Activated CD4-positive, alpha-beta T cell treated with anti-CD3 and anti-CD28 coated beads, Interleukin-2, amount 10 ng/mL, durations not matched to agents 24 days and 14 days (primary cell): ENCODE measurements at regions not wholly inside any gene's neighbourhood (a gene's known extent, or its start where the extent isn't known, plus 50 kb on each side); places are given as distances from the start of the nearest gene placed in this dataset.

Experiments
- DNase-seq: peaks from one replicate; pipeline ENCODE4 v3.0.0; 2022
- H3K27ac Mint-ChIP-seq: one replicate; pipeline ENCODE4 v1.8.0; 2022; ENCODE audit warnings: mild to moderate bottlenecking, mixed read lengths
- H3K27me3 Mint-ChIP-seq: one replicate; pipeline ENCODE4 v1.8.0; 2022; ENCODE audit warnings: mixed read lengths
- H3K36me3 Mint-ChIP-seq: one replicate; pipeline ENCODE4 v1.8.0; 2022; ENCODE audit warnings: low read depth, mild to moderate bottlenecking, mixed read lengths
- H3K4me1 Mint-ChIP-seq: one replicate; pipeline ENCODE4 v1.8.0; 2021; ENCODE audit warnings: mixed read lengths
- H3K4me3 Mint-ChIP-seq: one replicate; pipeline ENCODE4 v1.8.0; 2022; ENCODE audit warnings: mild to moderate bottlenecking, moderate library complexity, mixed read lengths
- H3K9me3 Mint-ChIP-seq: one replicate; pipeline ENCODE4 v1.8.0; 2021; ENCODE audit warnings: mixed read lengths
- intact Hi-C: fragments of 100-400 bp; cut with micrococcal nuclease; formaldehyde crosslinking; loops from one replicate; pipeline ENCODE4 v1.15.1; 2023

DNA sequence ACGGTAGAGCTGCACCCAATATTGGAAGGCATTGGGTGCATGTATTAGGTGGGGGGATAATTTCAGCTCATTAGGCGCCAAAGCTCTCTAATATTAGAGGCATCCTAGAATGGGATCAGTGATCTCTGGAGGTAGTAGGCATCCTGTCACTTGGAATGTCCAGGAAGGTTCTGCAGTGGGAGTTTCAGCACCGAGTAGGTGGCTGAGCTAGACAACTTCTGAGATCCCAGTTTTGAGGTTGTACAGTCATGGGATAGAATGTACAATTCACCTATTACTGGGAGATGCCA is 210.9 kb downstream of the MYCN start:
- peak; percentile 47 for DNase-seq
- H3K36me3 Mint-ChIP-seq, result no peaks in the 10 kb centered on the region
- no peak overlapping the region for H3K27ac Mint-ChIP-seq
- H3K4me1 Mint-ChIP-seq, result no peaks in the 10 kb centered on the region
- intact Hi-C loops, result no loop called here
- H3K27me3 Mint-ChIP-seq, result no peaks in the 10 kb centered on the region
- no peak overlapping the region for H3K4me3 Mint-ChIP-seq
- no peaks in the 10 kb centered on the region for H3K9me3 Mint-ChIP-seq

DNA sequence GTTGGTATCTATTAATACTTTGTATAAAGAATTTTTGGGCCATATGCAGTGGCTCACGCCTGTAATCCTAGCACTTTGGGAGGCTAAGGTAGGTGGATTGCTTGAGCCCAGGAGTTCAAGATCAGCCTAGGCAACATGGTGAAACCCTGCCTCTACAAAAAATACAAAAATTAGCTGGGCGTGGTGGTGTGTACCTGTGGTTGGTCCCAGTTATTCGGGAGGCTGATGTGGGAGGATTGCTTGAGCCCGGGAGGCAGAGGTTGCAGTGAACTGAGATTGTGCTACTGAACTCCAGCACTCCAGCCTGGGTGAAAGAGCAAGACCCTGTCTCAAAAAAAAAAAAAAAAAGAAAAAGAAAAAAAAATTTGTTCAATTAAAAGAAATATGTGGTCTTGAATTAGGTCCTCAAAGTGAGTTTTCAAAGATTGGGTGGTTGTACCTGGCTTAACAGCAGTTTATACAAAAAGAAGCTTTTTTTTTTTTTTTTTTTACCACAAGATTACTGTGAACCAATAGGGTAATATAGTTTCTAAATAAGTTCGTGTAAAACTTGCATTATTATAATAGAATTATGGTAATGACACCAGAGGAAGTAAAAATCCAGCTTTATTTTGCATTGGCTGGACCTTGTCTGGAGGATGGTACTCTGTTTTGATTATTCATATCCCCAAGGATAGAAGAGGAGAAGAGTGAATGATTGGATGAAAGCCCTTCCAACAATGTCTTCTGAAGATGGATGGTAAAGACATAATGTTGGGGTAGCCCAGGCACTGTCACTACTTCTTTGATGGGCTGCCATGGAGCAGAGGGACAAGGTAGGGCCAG is 210.3 kb downstream of the MYCN start:
- no peaks in the 10 kb centered on the region for H3K9me3 Mint-ChIP-seq
- no peaks in the 10 kb centered on the region for H3K4me1 Mint-ChIP-seq
- H3K36me3 Mint-ChIP-seq, result no peaks in the 10 kb centered on the region
- no peak overlapping the region for H3K4me3 Mint-ChIP-seq
- no peaks in the 10 kb centered on the region for H3K27me3 Mint-ChIP-seq
- intact Hi-C loops, result no loop called here
- peak; percentile 32 for DNase-seq
- H3K27ac Mint-ChIP-seq, result no peak overlapping the region

DNA sequence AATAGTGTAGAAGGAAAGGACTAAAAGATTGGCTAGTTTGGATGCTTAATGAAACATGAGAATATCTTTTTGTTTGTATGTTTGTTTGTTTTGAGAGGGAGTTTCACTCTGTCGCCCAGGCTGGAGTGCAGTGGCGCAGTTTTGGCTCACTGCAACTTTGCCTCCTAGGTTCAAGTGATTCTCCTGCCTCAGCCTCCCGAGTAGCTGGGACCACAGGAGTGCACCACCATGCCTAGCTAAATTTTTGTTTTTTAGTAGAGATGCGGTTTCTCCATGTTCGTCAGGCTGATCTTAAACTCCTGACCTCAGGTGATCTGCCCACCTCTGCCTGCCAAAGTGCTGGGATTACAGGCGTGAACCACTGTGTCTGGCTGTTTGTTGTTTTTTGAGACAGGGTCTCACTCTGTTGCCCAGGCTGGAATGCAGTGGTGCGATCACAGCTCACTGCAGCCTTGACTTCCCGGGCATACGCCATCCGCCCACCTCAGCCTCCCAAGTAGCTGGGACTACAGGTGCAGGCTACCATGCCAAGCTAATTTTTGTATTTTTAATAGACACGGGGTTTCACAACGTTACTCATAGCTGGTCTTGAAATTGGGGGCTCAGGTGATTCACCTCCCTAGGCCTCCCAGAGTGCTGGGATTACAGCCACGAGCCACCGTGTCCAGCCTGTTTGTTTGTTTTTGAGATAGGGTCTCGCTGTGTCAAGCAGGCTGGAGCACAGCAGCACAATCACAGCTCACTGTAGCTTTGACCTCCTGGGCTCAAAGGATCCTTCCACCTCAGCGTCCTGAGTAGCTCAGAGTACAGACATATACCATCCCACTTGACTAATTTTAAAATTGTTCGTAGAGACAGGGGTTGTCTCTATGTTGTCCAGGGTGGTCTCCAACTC is 209.2 kb downstream of the MYCN start:
- no peak overlapping the region for H3K27ac Mint-ChIP-seq
- H3K4me1 Mint-ChIP-seq, result no peaks in the 10 kb centered on the region
- H3K9me3 Mint-ChIP-seq, result no peaks in the 10 kb centered on the region
- H3K27me3 Mint-ChIP-seq, result no peaks in the 10 kb centered on the region
- H3K4me3 Mint-ChIP-seq, result no peak overlapping the region
- DNase-seq, result peak; percentile 62
- intact Hi-C loops, result no loop called here
- no peaks in the 10 kb centered on the region for H3K36me3 Mint-ChIP-seq

DNA sequence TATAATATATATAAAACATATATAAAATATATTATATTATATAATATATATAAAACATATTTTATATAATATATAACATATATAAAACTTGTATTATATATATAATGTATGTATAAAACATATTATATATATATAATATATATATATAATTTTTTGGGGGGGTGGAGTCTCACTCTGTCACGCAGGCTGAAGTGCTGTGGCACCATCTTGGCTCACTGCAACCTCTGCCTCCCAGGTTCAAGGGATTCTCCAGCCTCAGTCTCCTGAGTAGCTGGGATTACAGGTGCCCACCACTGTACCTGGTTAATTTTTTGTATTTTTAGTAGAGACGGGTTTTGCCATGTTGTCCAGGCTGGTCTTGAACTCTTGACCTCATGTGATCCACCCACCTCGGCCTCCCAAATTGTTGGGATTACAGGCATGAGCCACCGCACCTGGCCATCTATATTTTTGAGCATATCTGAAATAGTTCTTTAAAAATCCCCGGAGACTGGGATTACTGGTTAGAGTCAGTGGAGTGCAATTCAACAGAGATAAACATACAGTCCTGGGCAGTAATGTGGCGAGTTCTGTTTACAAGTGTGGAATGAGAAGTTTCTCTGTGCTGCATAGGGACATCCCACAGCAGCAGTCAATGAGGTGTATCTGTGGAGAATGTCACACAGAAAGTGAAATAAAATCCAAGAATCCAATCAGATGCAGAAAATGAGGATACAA is 208.4 kb downstream of the MYCN start:
- DNase-seq, result peak; percentile 68
- Mint-ChIP-seq H3K36me3 (no peaks in the 10 kb centered on the region), H3K9me3 (no peaks in the 10 kb centered on the region), H3K27ac (no peak overlapping the region), H3K27me3 (no peaks in the 10 kb centered on the region), H3K4me3 (no peak overlapping the region), H3K4me1 (no peaks in the 10 kb centered on the region)
- intact Hi-C loops, result no loop called here

DNA sequence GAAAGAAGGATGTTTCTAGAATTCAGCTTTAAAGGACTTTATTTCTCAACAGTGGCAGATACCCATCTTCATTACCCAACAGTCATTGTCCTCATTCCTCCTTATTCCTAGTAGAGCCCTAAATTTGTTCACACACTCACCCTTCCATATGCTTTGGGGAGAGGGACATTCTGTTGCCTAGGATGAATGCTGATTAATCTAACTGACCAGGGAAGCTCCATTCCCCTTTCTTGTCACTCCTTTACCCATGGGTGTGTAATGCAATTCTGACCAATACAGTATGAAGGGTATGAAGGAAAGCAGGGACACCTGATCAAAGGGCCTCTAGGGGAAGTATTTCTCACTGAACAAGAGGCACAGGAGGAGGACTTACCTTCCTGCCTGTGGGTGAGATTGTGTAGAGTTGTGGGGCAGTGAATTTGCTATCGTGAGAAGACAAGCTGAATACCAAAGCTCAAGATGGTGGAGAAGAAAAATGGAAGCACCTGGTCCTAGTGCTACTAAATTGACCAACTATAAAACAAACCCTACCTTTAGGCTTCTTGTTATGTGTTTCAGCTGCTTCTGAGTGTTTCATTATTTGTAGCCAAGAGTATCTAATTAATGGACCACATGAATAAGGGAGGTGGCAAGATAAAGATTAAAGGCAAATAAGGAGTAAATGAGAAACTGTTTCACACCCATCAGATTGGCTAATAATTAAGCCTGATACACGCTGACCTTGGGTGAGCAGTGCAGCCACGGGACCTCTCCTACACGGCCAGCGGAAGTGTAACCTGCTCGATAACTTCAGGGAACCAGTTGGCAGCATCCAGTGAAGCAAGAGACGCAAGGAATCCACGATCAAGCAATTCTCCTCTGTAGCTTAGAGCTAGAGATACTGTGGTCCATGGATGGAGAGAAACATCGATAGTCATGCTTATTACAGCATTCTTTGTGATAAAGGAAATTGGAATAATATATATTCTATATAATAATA is 202.3 kb downstream of the MYCN start:
- Mint-ChIP-seq H3K9me3 (no peaks in the 10 kb centered on the region), H3K27ac (no peak overlapping the region), H3K4me3 (no peak overlapping the region), H3K27me3 (no peaks in the 10 kb centered on the region), H3K4me1 (no peaks in the 10 kb centered on the region), H3K36me3 (no peaks in the 10 kb centered on the region)
- peak; percentile 70 for DNase-seq
- intact Hi-C loops, result loop anchor here (5.0 kb wide), 1 partner anchor 200 kb away; the partner anchor contains the start of gene MYCN

DNA sequence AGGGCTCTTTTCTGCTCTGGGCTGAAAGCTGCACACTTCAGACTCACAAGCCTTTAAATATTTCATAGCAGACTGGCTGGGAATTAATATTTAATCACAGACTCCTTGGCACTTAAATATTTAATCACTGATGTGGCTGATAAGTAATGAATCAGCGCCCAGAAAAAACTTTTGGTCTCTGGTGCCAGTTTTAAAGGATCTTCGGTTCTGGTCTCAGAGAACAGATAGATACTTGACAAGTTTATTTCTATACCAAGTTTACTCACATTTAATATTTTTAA is 201.2 kb downstream of the MYCN start:
- intact Hi-C loops, result loop anchor here (5.0 kb wide), 1 partner anchor 199 kb away; the partner anchor contains the start of gene MYCN
- no peaks in the 10 kb centered on the region for H3K4me1 Mint-ChIP-seq
- no peak overlapping the region for H3K27ac Mint-ChIP-seq
- H3K4me3 Mint-ChIP-seq, result no peak overlapping the region
- H3K36me3 Mint-ChIP-seq, result no peaks in the 10 kb centered on the region
- no peak for DNase-seq
- no peaks in the 10 kb centered on the region for H3K27me3 Mint-ChIP-seq
- H3K9me3 Mint-ChIP-seq, result no peaks in the 10 kb centered on the region

DNA sequence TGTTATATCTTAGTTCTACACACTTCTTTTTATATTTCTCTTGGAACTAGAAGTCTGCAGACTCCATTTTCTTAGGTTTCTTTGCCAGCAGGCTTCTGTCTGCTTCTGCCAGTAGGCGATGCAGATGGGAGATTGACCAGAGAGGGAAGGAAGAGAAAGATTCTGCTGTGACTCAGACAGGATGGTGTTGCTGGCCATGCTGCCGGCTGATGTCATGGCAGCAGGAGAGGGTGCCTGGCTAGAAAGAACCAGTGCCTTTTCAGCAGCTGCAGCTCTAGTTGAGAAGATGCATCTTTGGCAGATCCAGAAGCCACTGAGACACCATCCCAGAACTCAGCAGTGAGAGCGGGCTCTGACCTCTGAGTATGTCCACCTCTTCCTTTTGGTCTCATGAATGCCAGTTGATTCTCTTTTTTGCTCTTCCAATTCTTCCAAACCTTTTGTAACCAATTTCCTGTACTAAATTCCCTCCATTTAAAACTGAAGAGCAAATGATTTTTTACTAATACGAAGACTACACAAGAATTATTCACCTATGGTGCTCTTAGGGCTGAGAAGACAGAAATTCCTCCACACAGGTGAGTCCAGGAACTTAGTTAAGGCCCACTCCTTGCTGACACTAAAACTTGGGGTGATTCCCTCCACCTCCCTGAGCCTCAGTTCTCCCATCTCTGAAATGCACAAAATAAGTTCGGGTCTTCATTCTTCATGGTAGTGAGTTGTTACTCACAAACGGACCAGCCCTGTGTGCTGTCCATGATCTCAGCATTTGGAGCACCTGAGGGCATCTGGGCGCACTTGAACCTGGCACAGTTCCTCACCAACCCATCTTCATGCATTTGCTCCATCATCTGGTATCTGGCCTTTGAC is 200.7 kb downstream of the MYCN start:
- intact Hi-C loops, result loop anchor here (5.0 kb wide), 1 partner anchor 199 kb away; the partner anchor contains the start of gene MYCN
- no peak overlapping the region for H3K27ac Mint-ChIP-seq
- no peaks in the 10 kb centered on the region for H3K27me3 Mint-ChIP-seq
- no peaks in the 10 kb centered on the region for H3K36me3 Mint-ChIP-seq
- no peak overlapping the region for H3K4me3 Mint-ChIP-seq
- peak; percentile 58 for DNase-seq
- no peaks in the 10 kb centered on the region for H3K4me1 Mint-ChIP-seq
- no peaks in the 10 kb centered on the region for H3K9me3 Mint-ChIP-seq

DNA sequence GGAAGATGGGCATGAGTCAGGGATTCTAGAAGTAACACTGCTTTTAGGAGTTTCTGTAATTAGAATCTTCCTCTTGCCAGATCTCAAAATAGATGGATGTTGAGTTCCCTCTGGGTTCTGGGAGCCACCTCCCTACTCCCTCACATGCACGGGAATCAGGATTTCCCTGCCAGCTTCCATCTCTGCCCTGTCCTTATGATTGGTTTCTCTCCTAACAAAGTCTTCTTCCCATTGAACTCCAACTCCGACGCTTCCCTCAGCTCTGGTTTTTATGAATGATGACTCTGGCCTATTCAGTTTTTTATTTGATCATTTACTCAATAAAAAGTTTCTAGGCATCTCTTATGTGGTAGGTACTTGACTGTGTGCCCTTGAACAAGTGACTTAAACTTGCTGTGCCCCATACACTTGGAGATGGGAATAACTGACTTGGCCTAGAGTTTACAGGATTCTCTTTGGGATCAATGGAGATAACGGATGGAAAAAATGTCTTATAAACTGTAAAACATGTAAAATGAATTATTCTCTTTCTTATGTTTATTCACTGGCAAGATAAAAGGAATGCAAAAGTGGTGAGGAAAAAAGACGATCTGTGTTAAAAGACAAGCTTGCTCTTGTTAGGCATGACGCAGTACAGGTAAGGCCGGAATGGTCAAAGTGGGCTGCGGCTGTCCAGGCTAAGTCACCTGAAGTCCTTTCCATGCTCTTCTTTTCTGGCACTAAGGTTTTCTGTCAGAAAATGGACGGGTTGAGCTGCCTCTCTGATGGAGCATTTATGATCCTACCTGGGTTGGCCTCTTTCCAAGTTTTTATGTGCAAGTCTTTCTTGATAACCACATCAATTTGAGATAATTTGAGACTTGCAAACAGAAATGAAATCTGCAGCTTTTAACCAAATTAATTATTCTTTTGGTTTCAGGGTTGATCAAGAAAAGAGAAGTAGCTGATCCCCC is 199.6 kb downstream of the MYCN start:
- H3K4me3 Mint-ChIP-seq, result no peak overlapping the region
- H3K27ac Mint-ChIP-seq, result no peak overlapping the region
- no peaks in the 10 kb centered on the region for H3K9me3 Mint-ChIP-seq
- H3K27me3 Mint-ChIP-seq, result no peaks in the 10 kb centered on the region
- no peaks in the 10 kb centered on the region for H3K4me1 Mint-ChIP-seq
- intact Hi-C loops, result loop anchor here (5.0 kb wide), 1 partner anchor 198 kb away; the partner anchor contains the start of gene MYCN
- H3K36me3 Mint-ChIP-seq, result no peaks in the 10 kb centered on the region
- peak; percentile 41 for DNase-seq

DNA sequence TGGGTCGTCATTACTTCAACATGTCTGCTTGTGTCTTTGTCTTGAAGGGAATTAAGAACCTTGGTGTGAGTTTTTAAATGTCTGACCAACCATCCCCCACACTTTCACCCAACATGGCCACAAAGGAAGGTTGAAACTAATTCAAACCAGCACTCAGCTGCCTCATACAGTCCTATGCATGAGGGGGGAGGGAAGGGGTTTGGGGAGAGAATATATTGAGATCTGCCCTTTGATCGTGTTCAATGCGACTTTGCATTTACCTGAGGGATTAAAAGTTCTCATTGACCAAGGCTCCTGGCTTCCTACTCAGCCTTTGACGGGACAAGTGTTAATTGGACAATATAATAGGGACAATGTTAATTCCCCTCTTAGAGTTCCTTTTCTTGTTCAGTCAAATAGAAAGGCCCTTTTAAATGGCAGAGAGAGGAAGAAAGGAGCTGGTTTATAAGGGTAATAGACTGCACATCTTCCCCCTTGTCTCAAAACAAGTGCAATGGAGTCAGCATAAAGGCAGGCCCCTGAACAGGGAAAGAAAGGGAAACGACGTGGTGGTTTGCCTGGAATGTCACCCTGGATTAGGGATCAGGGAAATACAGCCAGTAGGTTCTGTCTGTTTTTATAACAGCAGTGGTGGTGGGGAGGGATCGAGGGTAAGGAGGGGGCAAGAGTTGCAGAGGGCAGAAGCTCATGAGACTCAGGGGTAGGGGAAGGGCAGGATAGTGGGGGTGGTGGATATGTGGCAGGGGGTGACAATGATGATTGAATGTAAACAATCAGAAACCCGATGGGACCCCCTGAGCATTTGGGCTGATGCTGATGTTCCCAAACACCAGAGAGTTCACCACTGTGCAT is 198.7 kb downstream of the MYCN start:
- H3K27ac Mint-ChIP-seq, result no peak overlapping the region
- peak; percentile 10 for DNase-seq
- no peaks in the 10 kb centered on the region for H3K36me3 Mint-ChIP-seq
- intact Hi-C loops, result no loop called here
- no peaks in the 10 kb centered on the region for H3K27me3 Mint-ChIP-seq
- H3K9me3 Mint-ChIP-seq, result no peaks in the 10 kb centered on the region
- no peaks in the 10 kb centered on the region for H3K4me1 Mint-ChIP-seq
- no peak overlapping the region for H3K4me3 Mint-ChIP-seq

DNA sequence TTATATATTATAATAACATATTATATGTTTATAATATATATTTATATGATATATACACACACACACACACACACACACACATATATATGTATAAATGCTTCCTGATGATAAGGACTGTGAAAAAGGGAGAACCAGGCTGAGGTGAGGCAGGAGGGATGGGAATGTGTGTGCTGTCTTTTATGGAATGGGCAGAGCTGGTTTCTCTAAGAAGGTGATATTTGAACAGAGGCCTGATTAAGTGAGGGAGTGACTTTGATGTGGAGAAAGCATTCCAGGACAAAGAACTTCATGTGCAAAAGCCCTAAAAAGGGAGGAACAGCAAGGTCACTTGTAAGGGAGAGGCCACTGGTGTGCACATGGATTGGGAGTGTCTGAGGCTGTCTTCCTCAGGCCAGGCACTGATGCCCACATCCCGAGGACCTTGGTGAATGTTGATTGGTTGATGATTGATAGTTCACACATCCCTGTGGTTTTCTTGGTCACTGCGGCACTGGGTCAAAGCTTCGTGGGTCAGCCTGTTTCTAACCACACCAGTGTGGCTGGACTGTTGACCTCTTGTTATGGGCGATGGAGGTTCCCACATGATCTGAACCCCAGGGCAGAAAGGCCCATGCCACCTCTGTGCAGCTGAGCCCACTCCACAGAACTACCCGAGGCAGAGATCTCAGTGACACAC is 196.9 kb downstream of the MYCN start:
- Mint-ChIP-seq H3K4me3 (no peak overlapping the region), H3K27ac (no peak overlapping the region), H3K36me3 (no peaks in the 10 kb centered on the region), H3K4me1 (no peaks in the 10 kb centered on the region), H3K9me3 (no peaks in the 10 kb centered on the region), H3K27me3 (no peaks in the 10 kb centered on the region)
- intact Hi-C loops, result no loop called here
- peak; percentile 25 for DNase-seq
